ENCODE measurements at regions not wholly inside any gene's neighbourhood (a gene's known extent, or its start where the extent isn't known, plus 50 kb on each side); places are given as distances from the start of the nearest gene placed in this dataset.

- no peaks in the 10 kb centered on the region for H3K23me2 ChIP-seq (ENCODE audit: insufficient read length, low read depth, low read length, poor library complexity, severe bottlenecking)
- no peaks in the 10 kb centered on the region for H3K79me2 ChIP-seq (ENCODE audit: insufficient read depth, low read length)
- H3K23ac ChIP-seq (ENCODE audit: insufficient read length, low read depth, low read length), result no peak overlapping the region
- no peak overlapping the region for H2BK15ac ChIP-seq (ENCODE audit: low read depth, low read length)
- WGBS (ENCODE audit: extremely low coverage, insufficient read length, low lambda C conversion rate), result no CpG with 5 or more reads among the region's 13 CpGs
- no peak overlapping the region for H2BK5ac ChIP-seq (ENCODE audit: insufficient read length, low read length)
- H2BK12ac ChIP-seq (ENCODE audit: insufficient read length, low read depth, low read length), result no peak overlapping the region
- H2BK120ac ChIP-seq (ENCODE audit: low read depth, low read length, poor library complexity, severe bottlenecking), result no peak overlapping the region
- no peak overlapping the region for H3K9ac ChIP-seq (ENCODE audit: extremely low read depth, insufficient read length, low read length)
- Mint-ChIP-seq H3K4me1 (no peaks in the 10 kb centered on the region), H3K27me3 (ENCODE audit: low read depth) (no peaks in the 10 kb centered on the region), H3K27ac (no peak overlapping the region), H3K4me3 (no peak overlapping the region), H3K36me3 (ENCODE audit: insufficient read depth in 1 of 3, low read depth in 3 of 3) (peaks cover 15 to 52% (median 40%) of the 10 kb centered on the region in 3 experiments; a peak in 6 of 7 replicates), H3K9me3 (no peaks in the 10 kb centered on the region)
- H2BK20ac ChIP-seq (ENCODE audit: low read depth, low read length, poor library complexity, severe bottlenecking), result no peak overlapping the region
- no peak overlapping the region for H4K8ac ChIP-seq (replicated peaks; ENCODE audit: insufficient read length, low read depth, low read length)
- no peak overlapping the region for H3K56ac ChIP-seq (ENCODE audit: insufficient read length, low read depth, low read length)
- no peak for TF ChIP-seq CTCF (conservative IDR thresholded peaks at IDR 0.05)
- H3K4me1 ChIP-seq (ENCODE audit: insufficient read depth, low read length), result no peaks in the 10 kb centered on the region
- no peak overlapping the region for H2AK5ac ChIP-seq (ENCODE audit: insufficient read length, low read length)
- DNase-seq, result no peak
- no peaks in the 10 kb centered on the region for H3K9me3 ChIP-seq (ENCODE audit: control insufficient read depth, low read depth, low read length)
- no peak overlapping the region for H3K4ac ChIP-seq (ENCODE audit: low read depth, low read length)
- H3K27me3 ChIP-seq (ENCODE audit: insufficient read depth, low read length), result no peaks in the 10 kb centered on the region
- no peak overlapping the region for H3K4me2 ChIP-seq (ENCODE audit: insufficient read depth, insufficient read length, low read length)
- H3T11ph ChIP-seq (ENCODE audit: low read length), result no peak overlapping the region
- H4K91ac ChIP-seq (ENCODE audit: insufficient read length, low read depth, low read length), result no peak overlapping the region
- H2AFZ ChIP-seq (ENCODE audit: low read length), result no peak overlapping the region
- no peak overlapping the region for H3K14ac ChIP-seq (ENCODE audit: insufficient read depth, low read length)
- no peak overlapping the region for H3K18ac ChIP-seq (ENCODE audit: insufficient read length, low read depth, low read length)
- H4K20me1 ChIP-seq (ENCODE audit: control insufficient read depth, insufficient read depth, insufficient read length), result no peaks in the 10 kb centered on the region
- no peak overlapping the region for H3K27ac ChIP-seq (ENCODE audit: insufficient read length, low read depth, low read length)
- H4K5ac ChIP-seq (ENCODE audit: insufficient read length, low read depth, low read length), result no peak overlapping the region
- H3K79me1 ChIP-seq (ENCODE audit: insufficient read depth, low read depth, low read length, poor library complexity, severe bottlenecking), result no peaks in the 10 kb centered on the region
Measured at GRCh38 chr12:124372831-124373230, 77.9 kb downstream of the RFLNA start.

All from H9 (cell line).